GM12801 (cell line): ENCODE measurements at regions not wholly inside any gene's neighbourhood (a gene's known extent, or its start where the extent isn't known, plus 50 kb on each side); places are given as distances from the start of the nearest gene placed in this dataset.

Source experiments
- CTCF ChIP-seq: IDR thresholded peaks from one replicate; pipeline ENCODE4 v1.5.1; 2011; ENCODE audit warnings: control low read depth; ENCODE audit not compliant: insufficient read length; ENCODE audit errors: extremely low read depth

- TF ChIP-seq CTCF = no peak
These were observed 102.6 kb upstream of the AGR3 start for GRCh38 chr7:16984375-16984774.

GRCh38 chr7:16985621-16986020 lies 103.8 kb upstream of the AGR3 start:
- no peak for TF ChIP-seq CTCF

- TF ChIP-seq CTCF = no peak
These were observed 105.0 kb upstream of the AGR3 start for GRCh38 chr7:16986755-16987154.

- TF ChIP-seq CTCF = no peak
These were observed 108.1 kb upstream of the AGR3 start for GRCh38 chr7:16989811-16990413.

GRCh38 chr7:16991551-16991950 lies 109.8 kb upstream of the AGR3 start:
- TF ChIP-seq CTCF = no peak

- no peak for TF ChIP-seq CTCF
These were observed 111.8 kb upstream of the AGR3 start for GRCh38 chr7:16993543-16993942.

- TF ChIP-seq CTCF = no peak
These were observed 116.8 kb upstream of the AGR3 start for GRCh38 chr7:16998481-16999051.
